ENCODE measurements at regions not wholly inside any gene's neighbourhood (a gene's known extent, or its start where the extent isn't known, plus 50 kb on each side); places are given as distances from the start of the nearest gene placed in this dataset.

GRCh38 chr2:128769457-128770142 is 450.9 kb upstream of the HS6ST1 start:
- intact Hi-C loops (cut with DNase I) = no loop called here
- peak in 1 of 10 donors; percentile 32 for DNase-seq

DNA sequence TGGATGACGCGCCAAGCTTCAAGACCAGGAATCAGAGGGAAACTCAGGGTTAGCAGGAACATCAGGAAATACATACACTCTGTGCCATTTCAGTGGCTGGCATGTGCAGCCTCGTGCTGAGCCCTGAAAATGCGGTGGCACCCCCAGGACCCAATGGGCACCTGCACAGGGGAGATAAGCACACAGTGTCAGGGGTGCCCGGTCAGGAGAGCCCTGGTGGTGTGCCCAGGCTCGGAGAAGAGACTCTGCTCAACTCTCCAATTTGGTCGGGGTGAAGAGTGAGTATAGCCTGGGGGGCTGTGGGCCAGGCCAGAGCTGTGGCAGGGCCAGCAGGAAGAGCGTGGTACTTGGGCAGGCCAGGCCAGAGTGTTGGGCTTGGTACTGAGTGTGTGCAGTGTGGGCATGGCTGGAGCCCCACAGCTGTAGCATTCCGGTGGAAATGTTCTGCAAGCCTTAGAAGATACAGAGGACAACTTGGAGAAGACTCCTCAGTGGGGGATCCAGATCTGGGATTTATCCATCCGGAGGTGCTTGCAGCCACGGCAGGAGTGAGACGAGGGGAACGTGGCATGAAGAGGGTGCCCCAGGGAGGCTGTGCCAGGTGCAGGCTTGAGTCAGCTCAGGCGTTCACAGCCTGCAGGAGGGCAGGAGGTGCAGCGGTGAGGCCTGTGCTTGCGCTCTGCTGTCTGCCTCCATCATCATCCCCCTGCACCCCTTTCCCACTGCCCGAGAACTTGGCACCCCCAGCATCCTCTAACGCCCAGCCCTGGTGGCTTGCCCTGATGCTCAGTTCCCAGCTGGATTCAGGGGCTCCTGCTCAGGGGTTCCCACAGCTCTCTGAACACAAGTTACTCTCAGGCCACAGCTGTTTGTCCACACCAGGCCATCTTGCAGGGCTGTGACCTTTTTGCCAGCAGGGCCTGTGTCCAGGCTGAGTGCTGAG is 451.7 kb upstream of the HS6ST1 start:
- peak in 1 of 10 donors; percentile 26 for DNase-seq
- intact Hi-C loops (cut with DNase I) = no loop called here

DNA sequence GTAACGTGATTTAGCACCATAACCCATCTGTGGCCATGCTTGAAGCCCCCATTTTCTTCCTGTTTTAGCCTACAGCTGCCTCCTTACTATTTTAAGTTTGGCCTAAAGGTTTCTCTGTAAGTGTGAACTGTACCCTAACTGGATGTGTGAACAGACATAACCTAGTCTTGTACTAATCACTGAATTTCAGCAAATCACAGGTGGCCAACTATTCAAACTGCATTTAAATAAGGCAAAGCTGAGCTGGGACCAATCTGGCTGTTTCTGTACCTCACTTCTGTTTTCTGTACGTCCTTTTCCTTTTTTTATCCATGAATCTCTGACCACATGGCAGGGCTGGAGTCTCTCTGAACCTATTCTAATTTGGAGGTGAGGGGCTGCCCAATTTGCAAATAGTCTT is 452.7 kb upstream of the HS6ST1 start:
- intact Hi-C loops (cut with DNase I) = no loop called here
- DNase-seq = peak in 1 of 10 donors; percentile 4

DNA sequence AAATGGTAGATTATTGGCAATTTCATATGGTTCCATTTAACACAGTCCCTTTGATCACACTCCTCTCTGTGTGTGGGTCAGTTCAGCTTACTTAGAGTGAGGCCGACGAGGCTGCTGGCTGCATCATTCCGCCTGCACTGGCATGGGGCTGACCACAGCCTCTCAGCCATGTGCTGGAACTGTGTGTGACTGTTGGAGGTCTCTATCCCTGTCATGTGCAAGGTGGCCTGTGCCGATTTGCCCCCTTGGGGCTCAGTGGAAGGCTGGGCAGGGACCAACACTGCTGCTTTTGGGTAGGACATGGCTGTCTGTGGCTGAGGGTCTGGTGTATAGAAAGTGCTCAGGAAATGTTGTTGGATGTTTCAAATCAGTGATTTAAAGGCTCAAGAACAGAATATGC is 454.0 kb upstream of the HS6ST1 start:
- intact Hi-C loops (cut with DNase I) = no loop called here

DNA sequence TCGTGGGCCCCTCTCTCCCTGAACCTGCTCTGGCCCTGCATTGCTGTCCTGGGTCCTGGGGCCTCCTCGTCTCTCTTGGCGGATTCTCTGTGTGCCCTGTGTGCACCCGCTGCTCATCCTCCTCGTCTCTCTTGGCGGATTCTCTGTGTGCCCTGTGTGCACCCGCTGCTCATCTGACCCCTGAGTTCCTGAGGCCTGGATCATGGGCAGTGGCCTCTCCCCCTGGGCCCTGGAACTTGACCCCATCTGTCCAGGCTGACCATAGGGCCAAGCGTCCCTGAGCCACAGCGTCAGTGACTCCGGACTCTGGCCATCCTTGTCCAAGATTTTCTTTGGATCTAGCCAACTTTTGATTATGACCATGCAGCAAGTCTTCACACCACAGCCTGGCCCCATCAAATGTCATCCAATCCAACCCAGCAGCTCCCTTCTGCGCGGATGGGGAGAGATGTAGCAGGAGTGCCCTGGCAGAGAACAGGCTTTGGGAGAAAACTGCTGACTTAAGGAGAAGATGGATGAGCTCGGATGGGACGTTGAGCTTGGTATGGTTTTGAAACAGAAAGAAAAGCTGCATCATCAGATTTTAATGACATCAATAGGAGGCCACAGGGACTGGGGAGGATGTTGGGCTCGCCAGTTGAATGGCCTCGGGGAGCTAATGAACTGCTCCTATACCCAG is 455.1 kb upstream of the HS6ST1 start:
- intact Hi-C loops (cut with DNase I) = no loop called here
- peak in 2 of 10 donors; percentile 53 to 71 for DNase-seq

More for the DNA sequence above, 454.0 kb upstream of the HS6ST1 start:
- peak in 2 of 10 donors; percentile 19 to 26 for DNase-seq

GRCh38 chr2:128774320-128775216 is 455.9 kb upstream of the HS6ST1 start:
- peak in 2 of 10 donors; percentile 39 to 66 for DNase-seq
- intact Hi-C loops (cut with DNase I) = no loop called here

DNA sequence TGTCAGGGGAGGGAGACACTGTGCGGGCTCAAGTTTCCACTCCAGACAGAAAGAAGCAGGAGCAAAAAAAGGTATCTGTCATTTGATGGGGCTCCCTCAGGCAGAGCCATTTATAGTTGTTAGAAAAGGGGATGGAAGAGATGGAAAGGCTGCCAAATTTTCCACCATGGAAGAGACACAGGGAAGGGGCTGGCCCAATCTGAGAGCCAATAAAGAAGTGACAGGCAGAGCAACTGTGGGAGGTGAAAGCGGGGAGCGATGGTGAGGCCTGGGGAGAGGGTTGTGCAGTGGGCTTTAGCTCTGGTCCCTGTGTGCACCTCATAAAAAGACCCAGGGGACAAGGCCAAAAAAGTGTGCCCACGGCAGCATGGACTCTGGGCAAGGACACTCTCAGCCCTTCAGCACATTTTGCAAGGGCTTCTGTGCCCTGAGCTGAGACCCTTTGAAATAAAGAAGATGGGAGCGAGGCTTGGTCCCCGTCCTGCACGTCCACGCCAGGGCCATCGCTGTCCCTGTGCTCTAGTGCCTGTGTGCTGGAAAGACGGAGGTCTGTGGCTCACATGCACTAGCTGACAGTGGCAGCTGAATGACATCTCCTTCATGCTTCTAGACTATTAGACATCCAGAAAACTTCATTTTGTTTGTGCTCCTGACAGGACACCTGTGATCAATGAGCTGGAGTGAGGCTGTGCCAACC is 456.7 kb upstream of the HS6ST1 start:
- DNase-seq = peak in 2 of 10 donors; percentile 22 to 52

DNA sequence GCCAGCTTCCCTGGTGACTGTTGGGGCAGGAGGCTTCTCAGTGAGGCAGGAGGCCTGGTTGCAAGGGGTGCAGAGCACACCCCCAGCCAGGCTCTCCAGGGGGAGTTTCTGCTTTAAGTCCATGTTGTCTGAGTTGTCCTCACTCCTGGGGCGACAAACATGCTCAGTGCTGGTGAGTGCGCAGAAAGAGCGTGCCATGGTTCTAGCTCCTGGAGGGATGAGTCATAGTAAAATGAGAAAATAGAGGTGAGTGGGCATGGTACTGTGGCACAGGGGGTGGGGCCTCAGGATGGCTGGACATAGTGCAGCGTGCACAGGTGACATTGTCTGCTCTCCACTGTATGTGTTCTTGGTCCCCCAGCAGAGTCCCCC is 457.2 kb upstream of the HS6ST1 start:
- intact Hi-C loops (cut with DNase I) = no loop called here
- peak in 2 of 10 donors; percentile 32 to 61 for DNase-seq

More for the DNA sequence above, 456.7 kb upstream of the HS6ST1 start:
- intact Hi-C loops (cut with DNase I) = no loop called here

DNA sequence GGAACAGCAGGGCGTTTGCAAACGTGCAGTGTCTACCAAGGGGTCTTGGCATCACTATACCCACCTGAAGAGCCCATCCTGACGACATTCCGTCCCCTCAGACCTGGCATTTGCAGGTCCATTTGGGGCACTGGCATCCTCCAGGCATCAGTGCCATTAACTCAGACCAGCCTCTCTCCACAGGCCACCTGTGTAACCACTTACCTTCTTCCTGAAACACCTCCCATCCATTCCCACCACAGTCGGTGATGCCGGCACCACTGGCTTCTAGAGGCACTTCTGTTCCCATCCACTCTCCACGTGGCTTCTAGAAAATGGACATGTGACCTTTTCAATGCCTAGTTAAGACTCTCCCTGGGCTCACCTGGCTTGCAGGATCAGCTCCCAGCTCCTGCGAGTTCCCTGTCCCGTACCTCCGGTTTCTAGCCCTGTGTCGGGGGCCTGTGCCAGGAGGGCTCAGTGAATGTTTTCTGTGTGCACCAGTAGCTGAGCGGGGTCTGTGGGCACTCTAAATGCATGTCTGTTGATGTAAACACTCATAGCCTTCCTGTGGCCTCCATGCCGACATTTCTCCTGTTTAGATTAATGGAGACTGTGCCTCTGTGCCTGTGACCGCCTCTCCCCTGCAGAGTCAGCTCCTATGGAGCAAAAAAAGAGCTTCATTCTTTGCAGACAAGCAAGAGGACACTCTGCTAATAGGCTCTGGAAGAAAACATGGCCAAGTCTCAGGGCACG is 458.0 kb upstream of the HS6ST1 start:
- intact Hi-C loops (cut with DNase I) = no loop called here
- DNase-seq = peak in 1 of 10 donors; percentile 55

DNA sequence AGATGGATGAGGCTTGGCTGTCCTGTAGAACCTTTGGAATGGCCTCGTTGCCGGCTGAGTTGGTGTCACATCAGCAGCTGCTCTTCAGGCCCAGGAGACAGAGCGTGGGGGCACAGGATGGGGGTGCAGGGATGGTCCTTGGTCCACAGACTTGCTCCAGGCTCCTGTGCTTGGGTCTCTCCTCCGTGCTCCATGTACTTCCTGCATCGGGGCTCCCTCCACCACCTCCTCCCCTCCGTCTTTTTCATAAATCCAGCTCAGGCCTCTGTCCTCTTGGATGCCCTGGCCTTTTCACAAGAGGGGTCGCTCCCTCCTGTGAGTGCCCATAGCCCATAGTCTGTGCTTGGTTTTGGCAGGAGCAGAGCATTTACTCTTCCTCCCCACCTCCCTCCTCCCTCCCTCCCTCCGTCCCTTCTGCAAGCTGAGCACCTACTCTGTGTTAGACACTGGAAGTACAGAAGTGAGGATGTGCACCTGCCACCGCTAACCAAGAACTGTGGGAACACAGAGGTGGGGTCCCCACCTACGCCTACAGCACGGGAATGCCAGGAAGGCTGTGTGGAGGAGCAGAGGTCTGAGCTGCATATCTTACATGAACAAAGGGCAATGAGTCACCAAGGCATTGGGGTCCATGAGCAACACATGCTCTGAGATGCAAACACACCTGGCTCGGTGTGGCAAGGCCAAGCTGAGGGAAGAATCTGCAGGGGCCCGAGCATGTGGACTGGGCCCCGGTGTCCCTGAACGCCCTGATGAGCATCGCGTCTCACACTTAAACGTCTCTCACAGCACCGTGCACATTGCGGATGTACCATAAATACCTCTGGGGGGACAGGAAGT is 458.7 kb upstream of the HS6ST1 start:
- intact Hi-C loops (cut with DNase I) = no loop called here
- peak in 1 of 10 donors; percentile 62 for DNase-seq

GRCh38 chr2:128778843-128779242 is 460.2 kb upstream of the HS6ST1 start:
- no peak for DNase-seq
- intact Hi-C loops (cut with DNase I) = no loop called here

DNA sequence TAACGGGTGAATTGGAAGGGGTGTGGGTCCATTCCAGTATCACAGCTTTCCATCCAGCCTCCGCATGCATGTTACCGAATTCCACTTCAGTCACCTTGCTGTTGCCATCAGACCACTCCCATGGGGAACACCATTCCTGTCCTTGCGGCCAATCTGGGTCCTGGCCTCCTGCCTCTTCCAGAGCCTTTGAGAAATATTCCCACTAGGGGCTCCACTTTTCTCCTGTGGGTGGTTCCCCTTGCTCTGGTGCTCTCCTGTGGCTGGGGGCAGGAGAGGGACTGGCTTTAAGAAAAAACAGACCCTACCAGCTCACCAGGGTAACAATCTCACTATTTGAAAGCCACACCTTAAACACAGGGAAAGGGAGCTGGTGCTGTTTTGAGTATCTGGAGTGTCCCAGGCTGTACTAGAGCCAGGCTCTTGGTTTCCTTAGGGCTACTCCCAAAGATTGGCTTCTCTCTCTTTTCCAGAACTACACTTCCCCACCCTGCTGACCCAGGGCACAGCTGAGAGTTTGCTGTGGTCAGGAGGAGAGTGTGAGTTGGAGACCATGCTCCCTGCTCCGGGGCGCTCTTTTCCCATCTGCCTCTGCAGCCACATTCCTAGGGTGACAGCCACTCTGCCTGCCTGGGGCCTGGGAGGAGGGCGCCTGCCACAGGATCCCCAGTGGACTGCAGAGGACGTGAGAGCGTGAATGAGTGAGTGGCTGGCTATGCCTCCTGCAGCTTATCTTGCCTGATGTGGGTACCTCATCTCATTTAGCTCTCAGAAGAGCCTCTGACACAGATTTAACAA is 460.8 kb upstream of the HS6ST1 start:
- DNase-seq = peak in 1 of 10 donors; percentile 64
- intact Hi-C loops (cut with DNase I) = no loop called here

DNA sequence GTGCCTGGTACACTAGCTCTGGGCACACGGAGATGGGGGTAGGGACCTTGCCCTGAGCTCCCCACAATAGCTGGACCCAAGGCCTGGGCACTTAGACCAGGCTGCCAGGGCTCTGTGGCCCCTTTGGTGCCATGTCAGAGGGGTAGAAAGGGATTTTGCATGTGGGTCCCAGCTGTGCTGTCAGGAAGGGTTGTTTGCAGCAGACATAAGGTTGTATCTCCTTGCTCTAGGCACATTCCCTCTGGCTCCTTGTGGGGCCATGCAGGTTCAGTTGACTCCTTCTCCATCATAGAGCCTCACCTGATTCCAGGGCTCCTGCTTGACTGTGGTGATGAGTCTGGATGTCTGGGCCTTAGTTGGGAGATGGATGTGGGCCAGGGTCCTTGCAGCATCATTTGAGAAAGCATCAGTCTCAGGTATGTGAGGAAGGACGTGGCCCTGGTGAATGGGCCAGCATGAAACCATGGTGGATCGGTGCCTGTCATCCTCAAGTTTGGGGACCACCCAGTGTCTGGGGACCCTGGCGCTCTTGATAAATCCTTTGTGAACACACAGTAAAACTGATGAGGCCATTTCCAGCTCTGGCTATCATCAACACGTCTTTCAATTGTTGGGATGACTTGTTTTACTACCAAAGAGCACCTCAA is 461.9 kb upstream of the HS6ST1 start:
- no peak for DNase-seq
- intact Hi-C loops (cut with DNase I) = no loop called here

DNA sequence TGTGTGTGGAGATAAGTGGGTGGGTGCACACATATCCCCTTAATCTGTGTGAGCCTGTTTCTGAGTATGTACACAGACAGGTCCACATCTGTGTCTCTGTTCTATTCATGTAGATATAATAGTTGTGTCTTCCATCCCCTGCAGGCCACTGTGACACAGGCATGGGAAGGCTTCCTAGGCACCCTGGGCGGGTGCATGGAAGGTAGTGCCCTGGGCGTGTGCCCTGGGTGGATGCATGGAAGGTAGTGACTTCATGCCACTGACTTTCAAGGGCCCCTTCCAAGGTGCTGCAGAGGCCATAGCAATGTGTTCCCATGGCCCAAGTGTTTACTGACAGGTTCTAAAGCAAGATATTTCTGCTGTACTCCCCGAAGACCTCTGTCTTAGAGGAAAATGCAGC is 462.5 kb upstream of the HS6ST1 start:
- intact Hi-C loops (cut with DNase I) = no loop called here
- no peak for DNase-seq

DNA sequence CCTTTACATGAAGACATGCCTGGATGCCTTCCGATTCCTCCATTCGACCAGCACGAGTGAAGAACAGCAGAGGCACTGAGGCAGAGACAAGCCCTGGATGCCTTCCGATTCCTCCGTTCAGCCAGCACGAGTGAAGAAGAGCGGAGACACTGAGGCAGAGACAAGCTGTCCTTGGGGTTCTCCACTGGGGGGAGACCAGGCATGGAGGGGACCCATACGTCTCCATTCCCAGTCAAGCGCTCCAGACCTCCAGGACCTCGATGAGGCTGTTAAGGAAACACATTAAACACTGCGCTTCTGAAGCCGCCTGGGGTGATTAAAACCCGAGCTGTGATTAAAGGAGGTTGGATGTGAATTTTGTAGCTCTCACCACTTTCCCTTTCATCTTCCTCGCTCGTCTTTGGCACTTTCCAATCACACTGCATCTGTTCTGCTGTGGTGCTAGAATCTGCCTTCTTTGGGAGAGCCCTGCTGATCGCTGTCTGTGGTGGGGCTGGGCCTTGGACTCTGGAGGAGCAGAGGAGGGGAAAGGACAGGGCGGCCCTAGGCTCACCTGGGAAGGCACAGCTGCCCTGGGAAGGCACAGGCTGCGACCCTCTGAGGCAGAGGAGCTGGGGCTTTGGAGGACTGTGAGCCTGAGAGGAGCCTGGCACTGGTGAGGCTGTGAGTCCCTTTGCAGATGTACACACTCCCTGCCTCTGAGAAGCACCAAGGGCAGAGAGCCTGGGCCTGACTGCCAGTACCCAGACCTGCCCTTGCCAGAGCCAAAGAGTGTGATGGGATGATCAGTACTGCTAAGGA is 463.1 kb upstream of the HS6ST1 start:
- no peak for DNase-seq
- intact Hi-C loops (cut with DNase I) = no loop called here

All from posterior cingulate gyrus (tissue), 11 donors.